HFFc6 (cell line): ENCODE measurements at regions not wholly inside any gene's neighbourhood (a gene's known extent, or its start where the extent isn't known, plus 50 kb on each side); places are given as distances from the start of the nearest gene placed in this dataset.

Experiments used
- DNase-seq: peaks from one replicate; pipeline ENCODE4 v3.0.0-alpha.2; 2018
- H3K27ac Mint-ChIP-seq: 2 replicates; pipeline ENCODE4 v1.8.0; 2020; ENCODE audit warnings: mild to moderate bottlenecking, mixed read lengths
- H3K27me3 Mint-ChIP-seq: 2 replicates; pipeline ENCODE4 v1.8.0; 2021; ENCODE audit warnings: mild to moderate bottlenecking, moderate library complexity, mixed read lengths; ENCODE audit not compliant: insufficient read depth
- H3K36me3 Mint-ChIP-seq: 2 replicates; pipeline ENCODE4 v1.8.0; 2021; ENCODE audit warnings: low read depth, mixed read lengths
- H3K4me1 Mint-ChIP-seq: 2 replicates; pipeline ENCODE4 v1.8.0; 2020; ENCODE audit warnings: low read depth, mixed read lengths
- H3K4me3 Mint-ChIP-seq: 2 replicates; pipeline ENCODE4 v1.8.0; 2020; ENCODE audit warnings: mild to moderate bottlenecking, moderate library complexity, mixed read lengths
- H3K9me3 Mint-ChIP-seq: 2 replicates; pipeline ENCODE4 v1.8.0; 2020; ENCODE audit warnings: mild to moderate bottlenecking, mixed read lengths
- TF ChIP-seq, protein P1 (sequence below): fragments of 200-600 bp; sonication (generic); IDR thresholded peaks from 2 replicates; pipeline ENCODE4 v1.5.0; 2021; ENCODE audit warnings: antibody characterized with exemption, mild to moderate bottlenecking

DNA sequence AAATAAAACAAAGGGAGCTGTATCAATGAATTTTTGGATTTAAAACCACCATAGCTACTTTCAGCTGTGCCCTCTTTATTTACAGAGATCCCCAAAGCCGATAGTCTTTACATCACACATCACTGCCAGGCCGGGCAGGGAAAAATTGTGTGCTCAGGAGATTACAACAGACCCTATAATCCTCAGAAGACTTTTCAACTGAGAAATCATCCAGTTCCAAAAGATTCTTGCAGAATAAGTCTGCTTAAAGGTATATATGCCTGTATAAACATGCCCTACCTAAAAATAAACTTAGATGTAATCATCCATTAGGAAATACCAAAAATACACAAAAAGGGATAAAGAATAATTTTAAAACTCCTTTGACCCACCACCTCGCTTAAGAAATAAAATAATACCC, 70.1 kb upstream of the MAP1LC3B2 start:
- peaks cover 4% of the 10 kb centered on the region; the same call in 1 of the 2 replicates for H3K27me3 Mint-ChIP-seq
- TF ChIP-seq, protein P1, sequence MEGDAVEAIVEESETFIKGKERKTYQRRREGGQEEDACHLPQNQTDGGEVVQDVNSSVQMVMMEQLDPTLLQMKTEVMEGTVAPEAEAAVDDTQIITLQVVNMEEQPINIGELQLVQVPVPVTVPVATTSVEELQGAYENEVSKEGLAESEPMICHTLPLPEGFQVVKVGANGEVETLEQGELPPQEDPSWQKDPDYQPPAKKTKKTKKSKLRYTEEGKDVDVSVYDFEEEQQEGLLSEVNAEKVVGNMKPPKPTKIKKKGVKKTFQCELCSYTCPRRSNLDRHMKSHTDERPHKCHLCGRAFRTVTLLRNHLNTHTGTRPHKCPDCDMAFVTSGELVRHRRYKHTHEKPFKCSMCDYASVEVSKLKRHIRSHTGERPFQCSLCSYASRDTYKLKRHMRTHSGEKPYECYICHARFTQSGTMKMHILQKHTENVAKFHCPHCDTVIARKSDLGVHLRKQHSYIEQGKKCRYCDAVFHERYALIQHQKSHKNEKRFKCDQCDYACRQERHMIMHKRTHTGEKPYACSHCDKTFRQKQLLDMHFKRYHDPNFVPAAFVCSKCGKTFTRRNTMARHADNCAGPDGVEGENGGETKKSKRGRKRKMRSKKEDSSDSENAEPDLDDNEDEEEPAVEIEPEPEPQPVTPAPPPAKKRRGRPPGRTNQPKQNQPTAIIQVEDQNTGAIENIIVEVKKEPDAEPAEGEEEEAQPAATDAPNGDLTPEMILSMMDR, result no peak
- H3K4me1 Mint-ChIP-seq, result peaks cover 46% of the 10 kb centered on the region
- no peak overlapping the region for H3K4me3 Mint-ChIP-seq
- peaks cover 26% of the 10 kb centered on the region for H3K9me3 Mint-ChIP-seq
- no peak for DNase-seq
- no peak overlapping the region for H3K27ac Mint-ChIP-seq
- H3K36me3 Mint-ChIP-seq, result peaks cover 28% of the 10 kb centered on the region

DNA sequence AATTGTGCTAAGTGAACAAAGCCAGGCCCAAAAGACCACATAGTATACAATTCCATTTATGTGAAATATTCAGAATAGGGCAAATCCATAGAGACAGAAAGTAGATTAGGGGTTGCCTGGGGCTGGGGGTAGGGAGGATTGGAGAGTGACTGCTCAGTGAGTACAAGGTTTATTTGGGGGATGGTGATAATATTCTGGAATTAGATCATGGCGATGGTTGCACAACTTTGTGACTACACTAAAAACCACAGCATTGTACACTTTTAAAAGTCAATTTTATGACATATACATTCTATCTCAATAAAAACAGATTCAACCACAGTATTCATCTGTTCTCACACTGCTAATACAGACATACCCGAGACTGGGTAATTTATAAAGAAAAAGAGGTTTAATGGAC, 68.7 kb upstream of the MAP1LC3B2 start:
- Mint-ChIP-seq H3K36me3 (peaks cover 28% of the 10 kb centered on the region), H3K27ac (0 out of 2 replicates have a peak overlapping the region, but pooled peaks have one; percentile 14), H3K9me3 (peaks cover 26% of the 10 kb centered on the region), H3K4me1 (peaks cover 52% of the 10 kb centered on the region), H3K4me3 (no peak overlapping the region; the same call in 1 of the 2 replicates), H3K27me3 (peaks cover 4% of the 10 kb centered on the region; the same call in 1 of the 2 replicates)
- peak; percentile 26 for DNase-seq
- TF ChIP-seq, protein P1, result no peak

DNA sequence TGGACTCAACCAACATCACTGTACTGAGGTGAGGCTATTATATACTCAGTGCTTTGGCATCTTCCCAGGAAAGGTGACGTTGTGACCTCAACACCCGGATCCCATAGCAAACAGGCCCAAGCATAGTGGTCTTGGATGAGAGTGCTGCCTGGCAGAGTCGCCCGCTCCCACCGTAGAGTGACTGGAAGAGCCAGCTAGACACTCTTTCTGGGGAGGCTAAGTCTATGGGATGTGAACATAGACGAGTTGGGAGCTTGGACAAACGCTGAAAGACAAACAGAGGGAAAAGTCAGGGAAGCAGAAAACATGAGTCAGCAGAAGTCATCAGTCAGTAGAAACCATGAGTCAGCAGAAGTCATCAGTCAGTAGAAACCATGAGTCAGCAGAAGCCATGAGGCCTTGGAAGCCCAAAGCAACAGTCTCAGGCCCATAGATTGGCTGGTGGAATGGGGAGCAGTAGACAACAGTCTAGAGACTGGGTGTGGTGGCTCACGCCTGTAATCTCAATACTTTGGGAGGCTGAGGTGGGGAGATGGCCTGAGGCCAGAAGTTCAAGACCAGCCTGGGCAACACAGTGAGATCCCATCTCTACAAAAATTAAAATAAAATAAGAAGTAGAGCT, 66.4 kb upstream of the MAP1LC3B2 start:
- H3K4me3 Mint-ChIP-seq, result no peak overlapping the region
- H3K27ac Mint-ChIP-seq, result peak overlapping the region; percentile 69
- peaks cover 14% of the 10 kb centered on the region for H3K9me3 Mint-ChIP-seq
- peak; percentile 83 for DNase-seq
- H3K27me3 Mint-ChIP-seq, result peaks cover 4% of the 10 kb centered on the region; the same call in 1 of the 2 replicates
- TF ChIP-seq, protein P1, result no peak
- peaks cover 64% of the 10 kb centered on the region for H3K4me1 Mint-ChIP-seq
- peaks cover 21% of the 10 kb centered on the region for H3K36me3 Mint-ChIP-seq

DNA sequence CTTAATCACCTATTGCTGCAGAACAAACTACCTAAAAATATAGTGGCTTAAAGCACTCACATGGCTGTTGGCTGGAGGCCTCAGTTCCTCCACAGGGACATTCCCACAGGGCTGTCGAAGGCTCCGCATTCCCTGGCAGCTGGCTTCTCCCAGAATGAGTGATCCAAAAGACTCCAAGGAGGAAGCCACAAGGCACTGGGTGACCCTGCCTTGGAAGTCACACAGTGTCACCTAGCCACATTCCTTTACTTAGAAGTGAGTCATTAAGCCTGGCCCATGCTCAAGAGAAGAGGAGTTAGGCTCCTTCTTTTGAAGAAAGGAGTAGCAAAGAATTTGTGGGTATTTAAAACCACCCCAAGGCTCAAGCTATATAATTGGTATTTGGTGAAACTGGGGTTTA, 63.9 kb upstream of the MAP1LC3B2 start:
- TF ChIP-seq, protein P1, result no peak
- Mint-ChIP-seq H3K27ac (peak overlapping the region; percentile 74), H3K27me3 (peaks cover 6% of the 10 kb centered on the region), H3K4me1 (peaks cover 56% of the 10 kb centered on the region), H3K36me3 (peaks cover 12% of the 10 kb centered on the region; the same call in 1 of the 2 replicates), H3K4me3 (0 out of 2 replicates have a peak overlapping the region, but pooled peaks have one; percentile 20), H3K9me3 (peaks cover 6% of the 10 kb centered on the region; the same call in 1 of the 2 replicates)
- peak; percentile 80 for DNase-seq

DNA sequence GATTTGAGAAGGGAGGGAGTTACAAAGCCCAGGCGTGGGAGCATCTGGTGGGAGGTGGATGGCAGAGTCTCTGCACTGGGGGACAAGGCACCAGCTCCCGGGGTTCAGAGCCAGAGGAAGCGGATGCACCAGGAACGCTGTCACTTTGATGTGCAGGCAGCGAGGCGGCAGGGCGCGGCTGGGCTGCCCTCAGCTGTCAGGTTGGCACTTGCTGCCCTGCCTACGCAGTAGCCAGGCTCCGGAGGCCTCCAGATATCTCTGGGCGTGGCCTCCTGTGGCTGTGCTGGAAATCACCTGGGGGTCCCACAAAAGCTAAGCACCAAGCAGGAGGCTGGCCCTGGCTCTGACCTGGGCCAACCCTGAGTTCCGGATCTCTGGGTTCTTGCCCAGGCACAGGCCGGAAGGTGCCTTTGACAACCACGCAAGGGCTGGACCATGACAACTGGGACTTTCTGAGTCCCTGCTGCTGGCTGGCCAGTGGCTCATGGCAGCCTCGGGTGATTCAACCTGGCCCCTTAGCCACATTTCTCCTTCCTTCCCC, 62.1 kb upstream of the MAP1LC3B2 start:
- no peak overlapping the region for H3K27ac Mint-ChIP-seq
- H3K4me3 Mint-ChIP-seq, result no peak overlapping the region
- H3K4me1 Mint-ChIP-seq, result peaks cover 47% of the 10 kb centered on the region
- peaks cover 3% of the 10 kb centered on the region for H3K27me3 Mint-ChIP-seq
- DNase-seq, result no peak
- peaks cover 12% of the 10 kb centered on the region; the same call in 1 of the 2 replicates for H3K36me3 Mint-ChIP-seq
- H3K9me3 Mint-ChIP-seq, result peaks cover 6% of the 10 kb centered on the region; the same call in 1 of the 2 replicates
- TF ChIP-seq, protein P1, result no peak
